GM18517 (cell line): ENCODE measurements at regions not wholly inside any gene's neighbourhood (a gene's known extent, or its start where the extent isn't known, plus 50 kb on each side); places are given as distances from the start of the nearest gene placed in this dataset.
"Not testable (repeated sequence)": the region's sequence is repeated elsewhere in the genome, so short reads cannot be mapped to it uniquely, and the experiment has no call there.

Experiments
- ATAC-seq: cut with Tn5 transposase; IDR thresholded peaks from one replicate; pipeline ENCODE4 v1.9.1; 2021; ENCODE audit warnings: mild to moderate bottlenecking, moderate library complexity; ENCODE audit not compliant: unreplicated experiment

GRCh38 chr13:97772466-97772865, 181.0 kb upstream of the IPO5 start:
- ATAC-seq: not testable (repeated sequence)

DNA sequence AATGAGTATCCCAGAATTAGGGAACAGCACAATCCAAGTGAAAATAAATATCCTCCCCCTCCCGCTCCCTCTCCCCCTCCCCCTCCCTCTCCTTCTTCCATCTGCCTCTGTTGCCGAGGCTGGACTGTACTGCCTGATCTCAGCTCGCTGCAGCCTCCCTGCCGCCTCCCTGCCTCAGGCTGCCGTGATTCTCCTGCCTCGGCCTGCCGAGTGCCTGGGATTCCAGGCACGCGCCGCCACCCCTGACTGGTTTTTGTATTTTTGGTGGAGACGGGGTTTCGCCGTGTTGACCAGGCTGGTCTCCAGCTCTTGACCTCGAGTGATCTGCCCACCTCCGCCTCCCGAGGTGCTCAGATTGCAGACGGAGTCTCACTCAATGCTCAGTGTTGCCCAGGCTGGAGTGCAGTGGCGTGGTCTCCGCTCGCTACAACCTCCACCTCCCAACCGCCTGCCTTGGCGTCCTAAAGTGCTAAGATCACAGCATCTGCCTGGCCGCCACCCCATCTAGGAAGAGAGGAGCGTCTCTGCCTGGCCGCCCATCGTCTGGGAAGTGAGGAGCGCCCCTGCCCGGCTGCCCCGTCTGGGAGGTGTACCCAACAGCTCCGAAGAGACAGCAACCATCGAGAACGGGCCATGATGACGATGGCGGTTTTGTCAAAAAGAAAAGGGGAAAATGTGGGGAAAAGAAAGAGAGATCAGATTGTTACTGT, 178.9 kb upstream of the IPO5 start:
- not testable (repeated sequence) for ATAC-seq

GRCh38 chr13:97780486-97780885, 173.0 kb upstream of the IPO5 start:
- no peak for ATAC-seq

DNA sequence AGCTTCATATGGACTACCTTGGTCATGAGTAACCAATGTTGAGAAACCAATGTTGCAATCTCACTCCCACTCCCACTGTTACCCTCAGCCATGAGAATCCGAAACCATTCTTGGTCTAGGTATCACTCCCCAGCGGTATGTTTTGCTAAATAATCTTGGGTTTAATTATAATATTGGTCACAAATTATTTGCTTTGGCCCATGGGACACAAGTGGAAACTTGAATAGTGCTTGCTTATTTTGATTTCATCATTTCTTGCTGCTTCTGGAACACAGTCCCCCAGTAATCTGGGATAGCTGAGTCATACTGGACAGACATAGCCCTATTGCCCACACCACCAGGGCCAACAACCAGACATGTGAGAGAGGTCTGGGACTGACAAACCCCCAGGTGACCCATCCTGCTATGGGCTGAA, 171.6 kb upstream of the IPO5 start:
- no peak for ATAC-seq

- no peak for ATAC-seq
Measured at GRCh38 chr13:97786510-97786909, 167.0 kb upstream of the IPO5 start.

- no peak for ATAC-seq
Measured at GRCh38 chr13:97797553-97797952, 155.9 kb upstream of the IPO5 start.

GRCh38 chr13:97798171-97798821, 155.2 kb upstream of the IPO5 start:
- ATAC-seq: no peak

DNA sequence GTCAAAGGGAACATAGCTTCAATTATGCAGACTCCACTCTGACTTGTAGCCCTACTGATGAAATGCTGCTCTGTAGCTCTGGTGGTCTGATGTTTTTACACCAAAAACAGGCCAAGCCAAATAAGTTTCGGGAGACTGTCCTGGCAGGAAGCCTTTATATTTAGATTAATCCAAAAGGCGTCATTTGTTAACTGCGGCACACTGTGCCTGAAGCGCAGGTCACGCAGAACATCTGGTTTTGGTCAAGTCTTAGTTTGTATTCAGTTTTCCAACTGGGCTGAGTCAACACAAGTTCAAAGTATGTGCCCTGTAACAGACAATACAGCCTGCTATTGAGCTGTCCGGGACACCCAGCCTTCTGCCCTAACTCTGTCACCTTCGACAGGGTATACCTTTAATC, 154.6 kb upstream of the IPO5 start:
- no peak for ATAC-seq

DNA sequence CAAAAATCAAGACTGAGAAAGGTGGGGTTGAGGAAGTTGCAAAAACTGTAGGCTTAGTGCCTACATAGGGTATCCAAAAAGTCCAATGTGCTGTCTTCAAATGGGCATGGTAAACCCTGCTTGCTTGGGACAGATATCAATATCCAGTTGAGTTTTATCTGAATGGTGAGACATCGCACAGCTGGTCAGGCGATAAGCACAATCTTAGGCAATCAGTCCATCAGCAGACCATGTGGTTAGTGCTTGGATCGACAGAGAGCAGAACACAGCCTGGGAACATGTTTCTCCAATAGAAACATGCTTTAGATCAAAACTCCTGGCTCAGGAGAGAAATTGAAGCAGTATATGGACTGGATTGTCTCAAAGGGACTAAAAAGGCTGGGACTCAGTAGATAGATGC, 151.3 kb upstream of the IPO5 start:
- no peak for ATAC-seq

GRCh38 chr13:97809576-97809975, 143.9 kb upstream of the IPO5 start:
- no peak for ATAC-seq

DNA sequence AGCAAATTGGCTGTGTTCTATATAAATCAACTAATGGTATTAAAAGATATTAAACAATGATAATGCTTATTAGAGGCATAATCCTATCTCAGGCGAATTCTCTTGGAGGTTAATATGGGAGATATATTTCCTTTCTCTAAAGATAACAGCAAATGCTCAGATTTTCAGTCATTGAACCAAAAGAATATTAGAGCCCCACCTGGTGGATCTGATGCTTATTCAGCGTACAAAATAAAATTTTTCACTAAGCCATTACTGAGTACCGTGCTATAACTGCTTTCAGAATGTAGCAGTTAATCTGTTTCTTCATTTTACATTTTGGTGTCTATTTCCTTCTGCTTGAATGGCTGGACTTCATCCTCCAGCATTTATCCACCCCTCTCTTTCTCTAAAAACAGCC, 143.3 kb upstream of the IPO5 start:
- no peak for ATAC-seq

DNA sequence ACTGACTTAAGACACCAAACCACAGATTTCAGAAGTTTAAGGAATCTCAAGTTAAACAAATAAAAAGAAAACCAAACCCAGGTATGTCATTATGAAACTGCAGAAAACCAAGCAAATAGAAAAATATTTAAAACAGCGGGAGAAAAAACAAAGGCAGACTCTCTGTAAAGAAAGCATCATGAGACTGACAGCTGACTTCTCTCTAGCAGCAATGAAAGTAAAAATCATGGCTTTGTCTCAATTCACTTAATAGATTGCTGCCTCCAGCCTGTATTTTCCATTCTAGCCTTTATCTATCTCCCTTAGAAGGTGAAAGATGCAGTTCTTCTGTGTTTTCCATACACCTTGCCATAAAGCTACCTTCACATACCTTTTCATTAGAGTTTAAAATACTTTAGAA, 131.1 kb upstream of the IPO5 start:
- no peak for ATAC-seq

GRCh38 chr13:97826421-97827012, 127.0 kb upstream of the IPO5 start:
- ATAC-seq: no peak

GRCh38 chr13:97834250-97834649, 119.2 kb upstream of the IPO5 start:
- ATAC-seq: no peak

DNA sequence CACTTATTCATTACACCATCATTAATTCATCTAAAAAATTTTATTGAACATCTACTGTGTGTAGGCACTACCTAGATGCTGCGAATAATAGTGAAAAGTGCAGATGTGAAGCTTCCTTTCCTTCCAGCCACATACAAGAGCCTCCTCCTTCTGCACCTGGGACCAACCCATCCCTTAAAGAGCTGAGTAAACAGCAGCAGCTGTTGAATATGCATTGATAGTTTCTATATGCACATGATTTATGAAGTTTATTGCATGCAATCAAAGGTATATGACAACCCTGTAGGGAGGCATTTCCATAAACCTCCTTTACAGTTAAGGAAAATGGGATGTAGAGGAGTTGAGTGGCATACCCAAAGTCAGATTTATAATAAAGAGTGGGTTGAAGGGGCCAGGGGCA, 110.3 kb upstream of the IPO5 start:
- ATAC-seq: no peak

- ATAC-seq: no peak
Measured at GRCh38 chr13:97844151-97844550, 109.3 kb upstream of the IPO5 start.

- ATAC-seq: no peak
Measured at GRCh38 chr13:97848886-97849285, 104.6 kb upstream of the IPO5 start.

DNA sequence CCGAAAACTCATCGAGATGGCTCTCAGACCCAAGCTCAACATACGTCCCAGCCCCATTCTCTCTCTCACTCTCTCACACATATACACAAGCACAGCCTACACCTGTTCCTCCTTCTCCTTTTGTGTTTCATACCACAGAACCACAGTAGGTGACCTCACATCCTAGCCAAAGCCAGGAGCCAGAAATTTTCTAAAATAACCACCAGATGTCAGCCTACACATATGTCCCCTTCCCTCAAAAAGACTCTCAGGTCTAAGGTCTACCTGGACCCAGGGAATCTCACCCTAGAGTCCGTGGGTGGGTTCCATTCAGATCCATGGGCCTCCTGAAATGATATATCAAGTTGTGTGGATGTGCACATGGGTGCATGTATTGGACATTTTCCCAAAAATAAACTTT, 104.2 kb upstream of the IPO5 start:
- peak; percentile 75 for ATAC-seq

DNA sequence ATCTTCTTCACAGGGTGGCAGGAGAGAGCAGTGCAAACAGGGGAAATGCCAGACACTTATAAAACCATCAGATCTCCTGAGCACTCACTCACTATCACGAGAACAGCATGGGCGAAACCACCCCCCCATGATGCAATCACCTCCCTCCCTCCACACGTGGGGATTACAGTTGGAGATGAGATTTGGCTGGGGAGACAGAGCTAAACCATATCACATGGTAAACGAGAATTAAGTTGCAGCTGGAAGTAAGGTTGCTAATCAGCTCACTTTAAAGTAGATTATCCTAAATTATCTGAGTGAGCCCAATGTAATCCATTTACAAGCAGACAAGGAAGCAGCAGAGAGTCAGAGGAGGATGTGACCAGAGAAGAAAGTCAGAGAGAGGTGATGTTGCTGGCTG, 102.2 kb upstream of the IPO5 start:
- no peak for ATAC-seq

DNA sequence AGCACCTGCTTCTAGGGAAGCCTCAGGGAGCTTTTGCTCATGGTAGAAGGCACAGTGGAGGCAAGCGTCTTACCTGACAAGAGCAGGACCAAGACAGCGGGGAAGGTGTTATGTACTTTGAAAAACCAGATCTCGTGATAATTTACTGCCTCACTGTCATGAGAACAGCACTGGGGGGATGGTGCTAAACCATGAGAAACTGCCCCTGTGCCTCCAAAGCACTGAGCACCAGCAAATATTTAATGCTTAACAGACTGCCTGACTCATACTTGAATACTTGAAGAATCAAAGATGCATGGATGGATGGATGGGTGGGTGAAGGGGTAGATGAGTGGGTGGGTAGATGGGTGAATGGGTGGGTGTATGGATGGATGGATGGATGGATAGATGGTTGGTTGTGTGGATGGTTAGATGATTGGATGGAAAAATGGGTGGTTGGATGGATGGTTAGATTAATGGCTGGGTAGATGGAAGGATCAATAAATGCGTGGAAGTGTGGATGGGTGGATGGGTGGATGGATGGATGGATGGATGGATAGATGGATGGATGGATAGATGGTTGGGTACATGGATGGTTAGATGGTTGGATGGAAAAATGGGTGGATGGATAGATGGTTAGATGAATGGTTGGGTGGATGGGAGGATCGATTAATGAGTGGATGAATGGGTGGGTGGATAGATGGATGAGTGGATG, 101.1 kb upstream of the IPO5 start:
- ATAC-seq: no peak

DNA sequence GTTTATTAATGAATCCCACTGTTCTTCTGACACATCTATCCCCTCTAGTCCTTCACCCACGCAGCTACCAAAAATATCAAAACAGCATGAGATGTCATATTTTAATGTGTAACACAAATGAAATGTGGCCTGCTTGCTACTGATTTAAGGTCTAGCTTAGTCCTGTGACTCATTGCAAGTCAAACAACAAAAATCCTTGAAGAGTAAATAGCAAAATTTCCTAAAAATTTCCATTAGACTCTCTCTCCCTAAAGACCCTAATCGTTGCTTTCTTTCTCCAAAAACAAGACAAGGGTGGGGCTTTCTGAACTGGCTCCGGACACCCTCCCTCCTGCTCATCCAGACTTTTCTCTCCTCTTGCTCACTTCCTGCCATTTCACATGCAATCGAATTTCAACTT, 99.9 kb upstream of the IPO5 start:
- no peak for ATAC-seq
